GM12873 (cell line): ENCODE measurements at regions not wholly inside any gene's neighbourhood (a gene's known extent, or its start where the extent isn't known, plus 50 kb on each side); places are given as distances from the start of the nearest gene placed in this dataset.
A peak's percentile ranks its signal among the peaks of the same experiment; 100 is the strongest.

Experiments used
- TF ChIP-seq, protein P1 (sequence below): IDR thresholded peaks from 2 replicates; pipeline ENCODE4 v1.5.1; 2012; ENCODE audit warnings: low read depth, mild to moderate bottlenecking, moderate library complexity, low read length, control low read depth; ENCODE audit not compliant: insufficient read depth; ENCODE audit errors: missing control alignments

- TF ChIP-seq, protein P1, sequence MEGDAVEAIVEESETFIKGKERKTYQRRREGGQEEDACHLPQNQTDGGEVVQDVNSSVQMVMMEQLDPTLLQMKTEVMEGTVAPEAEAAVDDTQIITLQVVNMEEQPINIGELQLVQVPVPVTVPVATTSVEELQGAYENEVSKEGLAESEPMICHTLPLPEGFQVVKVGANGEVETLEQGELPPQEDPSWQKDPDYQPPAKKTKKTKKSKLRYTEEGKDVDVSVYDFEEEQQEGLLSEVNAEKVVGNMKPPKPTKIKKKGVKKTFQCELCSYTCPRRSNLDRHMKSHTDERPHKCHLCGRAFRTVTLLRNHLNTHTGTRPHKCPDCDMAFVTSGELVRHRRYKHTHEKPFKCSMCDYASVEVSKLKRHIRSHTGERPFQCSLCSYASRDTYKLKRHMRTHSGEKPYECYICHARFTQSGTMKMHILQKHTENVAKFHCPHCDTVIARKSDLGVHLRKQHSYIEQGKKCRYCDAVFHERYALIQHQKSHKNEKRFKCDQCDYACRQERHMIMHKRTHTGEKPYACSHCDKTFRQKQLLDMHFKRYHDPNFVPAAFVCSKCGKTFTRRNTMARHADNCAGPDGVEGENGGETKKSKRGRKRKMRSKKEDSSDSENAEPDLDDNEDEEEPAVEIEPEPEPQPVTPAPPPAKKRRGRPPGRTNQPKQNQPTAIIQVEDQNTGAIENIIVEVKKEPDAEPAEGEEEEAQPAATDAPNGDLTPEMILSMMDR, result no peak
Measured at GRCh38 chr6:95185874-95186273, 391.5 kb upstream of the MANEA start.

DNA sequence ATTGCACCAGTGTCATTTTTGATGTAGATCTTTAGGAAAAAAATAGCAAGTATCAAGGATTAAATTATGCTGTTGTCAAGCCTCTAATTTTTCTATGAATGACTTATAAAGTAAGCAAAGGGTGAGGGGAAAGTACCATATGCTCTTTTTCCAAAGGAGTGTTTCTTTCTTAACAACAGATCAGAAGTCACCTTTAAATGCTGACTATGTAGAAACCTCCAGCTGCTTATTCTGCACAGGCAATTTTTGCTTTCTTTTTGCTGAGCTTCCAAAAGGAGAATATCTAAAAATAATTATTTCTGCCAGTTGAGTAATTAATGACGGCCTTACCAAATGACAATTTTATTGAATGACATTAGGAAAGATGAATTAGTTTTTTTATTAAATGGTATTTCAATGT is 390.6 kb upstream of the MANEA start:
- TF ChIP-seq, protein P1, result no peak

DNA sequence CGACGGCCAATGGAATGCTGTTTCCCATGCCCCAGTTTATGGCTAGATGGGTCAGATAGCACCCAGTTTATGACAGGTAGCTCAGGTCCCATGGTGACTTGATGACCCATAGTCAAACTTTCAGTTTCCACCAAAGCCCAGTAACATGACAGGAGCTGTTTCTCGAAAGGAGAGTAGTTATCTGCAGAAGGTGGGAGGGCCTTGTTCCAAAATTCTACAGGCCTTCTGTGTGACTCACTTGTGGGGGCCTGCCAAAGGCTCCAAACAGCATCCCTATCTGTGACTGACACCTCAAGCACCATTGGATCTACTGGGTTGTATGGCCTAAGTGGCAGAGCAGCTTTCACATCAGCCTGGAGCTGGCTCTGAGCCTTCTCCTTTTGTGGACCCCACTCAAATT is 379.7 kb upstream of the MANEA start:
- TF ChIP-seq, protein P1, result no peak

GRCh38 chr6:95203153-95203754 is 374.1 kb upstream of the MANEA start:
- TF ChIP-seq, protein P1, result peak; percentile 72

DNA sequence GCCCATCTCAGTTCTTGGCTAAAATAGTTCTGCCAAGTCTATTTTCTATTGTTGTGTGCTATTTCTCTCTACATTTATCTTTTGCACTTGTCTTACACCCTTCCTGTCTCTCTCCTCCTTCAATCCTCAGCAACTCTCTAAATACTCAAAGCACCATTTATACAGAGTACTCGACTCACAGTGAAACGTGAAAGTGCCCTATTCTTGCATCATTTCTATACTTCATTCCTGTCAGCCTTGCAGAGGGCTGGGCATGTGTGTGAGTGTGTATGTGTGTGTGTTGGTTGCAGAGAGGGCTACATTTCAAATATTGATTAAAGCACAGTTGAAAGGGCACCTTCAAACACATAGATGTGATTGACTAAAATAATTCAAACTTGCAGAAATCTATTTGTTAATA is 373.2 kb upstream of the MANEA start:
- TF ChIP-seq, protein P1, result no peak

DNA sequence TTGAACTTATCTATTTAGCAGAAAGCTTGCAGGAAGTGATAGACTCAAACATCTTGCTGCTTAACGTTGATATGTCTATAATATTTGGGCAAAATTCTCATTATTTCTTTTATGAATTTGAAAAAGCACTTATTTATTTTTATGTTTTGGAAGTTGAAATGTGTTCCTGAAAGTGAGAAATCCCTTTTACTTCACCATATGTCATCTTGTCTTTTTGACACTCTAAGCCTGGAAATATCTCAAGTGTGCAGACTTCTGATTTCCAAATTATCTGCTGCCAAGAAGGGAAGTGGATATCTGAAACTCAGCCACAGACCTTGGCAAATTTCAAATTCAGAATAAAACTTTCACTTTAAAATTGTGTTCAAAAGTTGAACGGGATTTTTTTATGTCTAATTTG is 368.7 kb upstream of the MANEA start:
- TF ChIP-seq, protein P1, result no peak

GRCh38 chr6:95209074-95209473 is 368.3 kb upstream of the MANEA start:
- TF ChIP-seq, protein P1, result no peak

GRCh38 chr6:95216555-95216954 is 360.8 kb upstream of the MANEA start:
- TF ChIP-seq, protein P1, result no peak
